ENCODE measurements at regions not wholly inside any gene's neighbourhood (a gene's known extent, or its start where the extent isn't known, plus 50 kb on each side); places are given as distances from the start of the nearest gene placed in this dataset.

- no peak overlapping the region for H3K27ac ChIP-seq
- TF ChIP-seq CTCF (conservative IDR thresholded peaks at IDR 0.05), result no peak
Observed at GRCh38 chr4:60780874-60781273, 419.3 kb upstream of the ADGRL3 start.

GRCh38 chr4:60790608-60791007 is 409.5 kb upstream of the ADGRL3 start:
- no peak for TF ChIP-seq CTCF (conservative IDR thresholded peaks at IDR 0.05)
- H3K27ac ChIP-seq, result no peak overlapping the region

GRCh38 chr4:60794372-60794771 is 405.8 kb upstream of the ADGRL3 start:
- no peak overlapping the region for H3K27ac ChIP-seq
- TF ChIP-seq CTCF (conservative IDR thresholded peaks at IDR 0.05), result no peak

- no peak for TF ChIP-seq CTCF (conservative IDR thresholded peaks at IDR 0.05)
- H3K27ac ChIP-seq, result no peak overlapping the region
Observed at GRCh38 chr4:60799214-60799613, 400.9 kb upstream of the ADGRL3 start.

- H3K27ac ChIP-seq, result no peak overlapping the region
Observed at GRCh38 chr4:60800701-60801100, 399.4 kb upstream of the ADGRL3 start.

GRCh38 chr4:60805500-60806313 is 394.4 kb upstream of the ADGRL3 start:
- TF ChIP-seq CTCF (conservative IDR thresholded peaks at IDR 0.05), result peak; percentile 75

More at GRCh38 chr4:60800701-60801100, 399.4 kb upstream of the ADGRL3 start:
- no peak for TF ChIP-seq CTCF (conservative IDR thresholded peaks at IDR 0.05)

GRCh38 chr4:60808726-60809485 is 391.2 kb upstream of the ADGRL3 start:
- no peak overlapping the region for H3K27ac ChIP-seq
- no peak for TF ChIP-seq CTCF (conservative IDR thresholded peaks at IDR 0.05)

More at GRCh38 chr4:60805500-60806313, 394.4 kb upstream of the ADGRL3 start:
- no peak overlapping the region for H3K27ac ChIP-seq
